ENCODE measurements at regions not wholly inside any gene's neighbourhood (a gene's known extent, or its start where the extent isn't known, plus 50 kb on each side); places are given as distances from the start of the nearest gene placed in this dataset.
"Not testable (repeated sequence)": the region's sequence is repeated elsewhere in the genome, so short reads cannot be mapped to it uniquely, and the experiment has no call there.

GRCh38 chr16:21513812-21514473, 85.4 kb upstream of the METTL9 start:
- intact Hi-C loops (cut with micrococcal nuclease) = not testable (repeated sequence)

- intact Hi-C loops (cut with micrococcal nuclease) = not testable (repeated sequence)
Observed at GRCh38 chr16:21514474-21514840, 84.9 kb upstream of the METTL9 start.

GRCh38 chr16:21516705-21517040, 82.7 kb upstream of the METTL9 start:
- intact Hi-C loops (cut with micrococcal nuclease) = not testable (repeated sequence)

GRCh38 chr16:21517263-21517662, 82.1 kb upstream of the METTL9 start:
- intact Hi-C loops (cut with micrococcal nuclease) = not testable (repeated sequence)

GRCh38 chr16:21519361-21520133, 79.8 kb upstream of the METTL9 start:
- intact Hi-C loops (cut with micrococcal nuclease) = loop anchor here (2.0 kb wide), 1 partner anchor 671 kb away; no protein-coding TSS in a partner anchor

- intact Hi-C loops (cut with micrococcal nuclease) = loop anchor here (2.0 kb wide), 1 partner anchor 670 kb away; no protein-coding TSS in a partner anchor
Observed at GRCh38 chr16:21520134-21521047, 79.0 kb upstream of the METTL9 start.

- intact Hi-C loops (cut with micrococcal nuclease) = loop anchor here (2.0 kb wide), 1 partner anchor 670 kb away; no protein-coding TSS in a partner anchor
Observed at GRCh38 chr16:21521048-21521389, 78.4 kb upstream of the METTL9 start.

GRCh38 chr16:21521390-21522143, 77.8 kb upstream of the METTL9 start:
- intact Hi-C loops (cut with micrococcal nuclease) = loop anchor here (2.0 kb wide), 1 partner anchor 669 kb away; no protein-coding TSS in a partner anchor

- intact Hi-C loops (cut with micrococcal nuclease) = not testable (repeated sequence)
Observed at GRCh38 chr16:21522846-21523245, 76.5 kb upstream of the METTL9 start.

GRCh38 chr16:21523411-21524067, 75.8 kb upstream of the METTL9 start:
- intact Hi-C loops (cut with micrococcal nuclease) = no loop called here

GRCh38 chr16:21524068-21524751, 75.2 kb upstream of the METTL9 start:
- intact Hi-C loops (cut with micrococcal nuclease) = no loop called here

GRCh38 chr16:21524752-21525028, 74.7 kb upstream of the METTL9 start:
- intact Hi-C loops (cut with micrococcal nuclease) = not testable (repeated sequence)

- intact Hi-C loops (cut with micrococcal nuclease) = not testable (repeated sequence)
Observed at GRCh38 chr16:21525029-21525895, 74.1 kb upstream of the METTL9 start.

GRCh38 chr16:21525956-21526922, 73.1 kb upstream of the METTL9 start:
- intact Hi-C loops (cut with micrococcal nuclease) = not testable (repeated sequence)

GRCh38 chr16:21526923-21527807, 72.2 kb upstream of the METTL9 start:
- intact Hi-C loops (cut with micrococcal nuclease) = no loop called here

- intact Hi-C loops (cut with micrococcal nuclease) = not testable (repeated sequence)
Observed at GRCh38 chr16:21529060-21529658, 70.2 kb upstream of the METTL9 start.
